GM23338 (cell line): ENCODE measurements at regions not wholly inside any gene's neighbourhood (a gene's known extent, or its start where the extent isn't known, plus 50 kb on each side); places are given as distances from the start of the nearest gene placed in this dataset.

Source experiments
- ATAC-seq: fragments of 200-7000 bp; cut with Tn5 transposase; 3 replicates; pipeline ENCODE4 v1.9.1; 2020
- DNase-seq: peaks from one replicate; pipeline ENCODE4 v3.0.0-alpha.2; 2015; ENCODE audit warnings: low spot score
- H2AFZ ChIP-seq: fragments of 200-600 bp; sonication (generic); 2 replicates; pipeline ENCODE4 v1.8.0; 2016; ENCODE audit warnings: antibody characterized with exemption, mild to moderate bottlenecking, moderate library complexity
- H3F3A ChIP-seq: fragments of 200-600 bp; sonication (generic); replicated peaks from 2 replicates; pipeline ENCODE4 v1.8.0; 2017; ENCODE audit warnings: antibody characterized with exemption, mixed run types, low read depth
- H3K27ac ChIP-seq: fragments of 200-600 bp; sonication (generic); 2 replicates; pipeline ENCODE4 v1.6.1; 2016; ENCODE audit warnings: low read depth
- H3K27me3 ChIP-seq: fragments of 200-600 bp; sonication (generic); 2 replicates; pipeline ENCODE4 v1.8.0; 2016; ENCODE audit warnings: mild to moderate bottlenecking, mixed run types, moderate library complexity; ENCODE audit not compliant: insufficient read depth
- H3K36me3 ChIP-seq: fragments of 200-600 bp; sonication (generic); 2 replicates; pipeline ENCODE4 v1.8.0; 2016; ENCODE audit warnings: mild to moderate bottlenecking; ENCODE audit not compliant: insufficient read depth
- H3K4me1 ChIP-seq: fragments of 200-600 bp; sonication (generic); 2 replicates; pipeline ENCODE4 v1.8.0; 2016; ENCODE audit warnings: mild to moderate bottlenecking, moderate library complexity; ENCODE audit not compliant: insufficient read depth
- H3K4me2 ChIP-seq: fragments of 200-600 bp; sonication (generic); 2 replicates; pipeline ENCODE4 v1.7.1; 2017; ENCODE audit warnings: mixed run types
- H3K4me3 ChIP-seq: fragments of 200-600 bp; sonication (generic); 2 replicates; pipeline ENCODE4 v1.6.1; 2016; ENCODE audit warnings: mixed run types
- H3K79me2 ChIP-seq: fragments of 200-600 bp; sonication (generic); replicated peaks from 2 replicates; pipeline ENCODE4 v1.8.0; 2017; ENCODE audit warnings: mild to moderate bottlenecking; ENCODE audit not compliant: insufficient read depth
- H3K9me2 ChIP-seq: fragments of 200-600 bp; sonication (generic); 2 replicates; pipeline ENCODE4 v1.8.0; 2017; ENCODE audit not compliant: insufficient read depth
- H4K20me1 ChIP-seq: fragments of 200-600 bp; sonication (generic); replicated peaks from 2 replicates; pipeline ENCODE4 v1.8.0; 2017; ENCODE audit warnings: mild to moderate bottlenecking; ENCODE audit not compliant: insufficient read depth
- H3K27ac Mint-ChIP-seq: 2 replicates; pipeline ENCODE4 v1.8.0; 2020; ENCODE audit warnings: inconsistent platforms, mild to moderate bottlenecking, moderate library complexity, mixed read lengths
- H3K27me3 Mint-ChIP-seq: 3 replicates; pipeline ENCODE4 v1.8.0; 2022; ENCODE audit warnings: low read depth, mild to moderate bottlenecking, moderate library complexity, mixed read lengths, inconsistent platforms; ENCODE audit not compliant: insufficient read depth, poor library complexity
- H3K36me3 Mint-ChIP-seq: 3 replicates; pipeline ENCODE4 v1.8.0; 2021; ENCODE audit warnings: low read depth, mild to moderate bottlenecking, inconsistent platforms, moderate library complexity, mixed read lengths
- H3K4me1 Mint-ChIP-seq: 3 replicates; pipeline ENCODE4 v1.8.0; 2020; ENCODE audit warnings: mild to moderate bottlenecking, inconsistent platforms, mixed read lengths
- H3K4me3 Mint-ChIP-seq: 3 replicates; pipeline ENCODE4 v1.8.0; 2021; ENCODE audit warnings: moderate library complexity, mild to moderate bottlenecking, inconsistent platforms, mixed read lengths
- H3K9me3 Mint-ChIP-seq: 3 replicates; pipeline ENCODE4 v1.8.0; 2020; ENCODE audit warnings: moderate library complexity, mild to moderate bottlenecking, inconsistent platforms, mixed read lengths
- CREB1 ChIP-seq: fragments of 250-450 bp; sonication (Bioruptor Pico); IDR thresholded peaks from 2 replicates; pipeline ENCODE4 v1.5.0; 2020; ENCODE audit warnings: low read depth, mild to moderate bottlenecking, moderate library complexity
- EZH2 ChIP-seq: fragments of 200-600 bp; sonication (generic); IDR thresholded peaks from one replicate; pipeline ENCODE4 v1.8.0; 2017; ENCODE audit warnings: antibody characterized with exemption, mild to moderate bottlenecking, low read depth; ENCODE audit not compliant: unreplicated experiment
- EZH2phosphoT487 ChIP-seq: fragments of 200-600 bp; sonication (generic); IDR thresholded peaks from one replicate; pipeline ENCODE4 v1.8.1; 2018; ENCODE audit warnings: antibody characterized with exemption; ENCODE audit not compliant: unreplicated experiment
- JUNB ChIP-seq: IDR thresholded peaks from one replicate; pipeline ENCODE4 v1.6.1; 2016; ENCODE audit warnings: antibody characterized with exemption; ENCODE audit not compliant: unreplicated experiment
- NANOG ChIP-seq: IDR thresholded peaks from 2 replicates; pipeline ENCODE4 v1.6.1; 2016; ENCODE audit warnings: antibody characterized with exemption, borderline replicate concordance
- POLR2AphosphoS5 ChIP-seq: IDR thresholded peaks from 2 replicates; pipeline ENCODE4 v1.6.1; 2016; ENCODE audit warnings: antibody characterized with exemption, low read depth
- STAT1 ChIP-seq: IDR thresholded peaks from one replicate; pipeline ENCODE4 v1.6.1; 2016; ENCODE audit warnings: antibody characterized with exemption; ENCODE audit not compliant: unreplicated experiment
- ZNF114 ChIP-seq: fragments of 250-450 bp; sonication (Bioruptor Pico); IDR thresholded peaks from 2 replicates; pipeline ENCODE4 v1.5.0; 2020; ENCODE audit warnings: mild to moderate bottlenecking, moderate library complexity
- ZNF331 ChIP-seq: fragments of 250-450 bp; sonication (Bioruptor Pico); IDR thresholded peaks from 2 replicates; pipeline ENCODE4 v1.5.0; 2020; ENCODE audit warnings: low read depth, mild to moderate bottlenecking, moderate library complexity
- TF ChIP-seq, protein P1 (sequence below): IDR thresholded peaks from 2 replicates; pipeline ENCODE4 v1.6.1; 2016; ENCODE audit warnings: antibody characterized with exemption
- TF ChIP-seq, protein P2 (sequence below), 2 experiments: fragments of 200-600 bp in 1 of 2; sonication (generic) in 1 of 2; conservative IDR thresholded peaks; 2 replicates each; pipeline versions ENCODE4 v1.5.1 to v1.6.1; 2016 to 2017; ENCODE audit warnings: antibody characterized with exemption in 2 of 2, low read depth in 2 of 2, mild to moderate bottlenecking in 2 of 2, moderate library complexity in 1 of 2
- TF ChIP-seq, protein P3 (sequence below): IDR thresholded peaks from one replicate; pipeline ENCODE4 v1.6.1; 2018; ENCODE audit warnings: antibody characterized with exemption; ENCODE audit not compliant: unreplicated experiment
- TF ChIP-seq, protein P4 (sequence below): fragments of 250-450 bp; sonication (Bioruptor Pico); IDR thresholded peaks from 2 replicates; pipeline ENCODE4 v1.5.0; 2020; ENCODE audit warnings: mild to moderate bottlenecking, moderate library complexity

DNA sequence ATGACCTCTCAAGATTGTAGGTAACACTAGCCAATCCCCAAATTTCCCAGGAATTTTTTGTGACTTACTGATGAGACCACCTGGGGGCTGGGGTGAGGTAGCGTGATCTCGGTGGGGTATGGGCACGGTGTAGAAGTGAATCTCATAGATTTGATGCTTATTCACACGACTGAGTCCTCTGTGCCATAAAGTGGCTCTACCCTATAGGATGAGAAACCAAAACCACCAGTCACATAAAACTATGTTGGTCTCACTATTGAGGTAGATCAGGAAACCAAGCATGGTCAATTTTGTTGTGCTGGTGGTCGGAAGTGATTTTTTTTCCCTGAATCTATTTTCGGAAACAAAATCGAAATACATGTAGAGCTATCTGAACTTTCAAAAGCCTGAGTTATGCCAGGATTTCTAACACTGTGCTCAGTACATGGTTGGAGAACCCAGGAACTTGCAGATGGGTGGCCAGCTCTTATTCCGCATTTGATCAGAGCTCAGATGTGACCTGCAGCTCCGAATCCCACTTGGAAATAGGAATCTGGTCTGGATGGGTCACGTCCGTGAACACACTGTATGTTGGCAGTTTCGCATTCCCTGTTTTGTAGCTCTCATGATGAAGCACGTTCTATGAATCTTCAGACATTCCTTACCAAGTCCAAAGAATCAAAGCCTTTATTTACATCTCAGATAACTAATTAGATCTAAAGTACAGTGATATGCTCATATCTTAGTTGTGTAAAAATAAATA, 261.5 kb downstream of the KLF6 start:
- DNase-seq (no peak), ATAC-seq (no peak)
- Histone ChIP-seq H3K4me2 (no peak overlapping the region), H3F3A (no peaks in the 10 kb centered on the region), H2AFZ (0 out of 2 replicates have a peak overlapping the region, but pooled peaks have one; percentile 28), H3K4me1 (no peaks in the 10 kb centered on the region), H3K4me3 (no peak overlapping the region), H3K9me2 (peaks cover 5% of the 10 kb centered on the region), H3K79me2 (no peaks in the 10 kb centered on the region), H3K27me3 (no peaks in the 10 kb centered on the region), H3K27ac (no peak overlapping the region), H4K20me1 (no peaks in the 10 kb centered on the region), H3K36me3 (no peaks in the 10 kb centered on the region)
- Mint-ChIP-seq H3K27me3 (no peaks in the 10 kb centered on the region), H3K9me3 (no peaks in the 10 kb centered on the region; the same call in 2 of the 3 replicates), H3K4me1 (no peaks in the 10 kb centered on the region), H3K4me3 (no peak overlapping the region), H3K27ac (no peak overlapping the region), H3K36me3 (no peaks in the 10 kb centered on the region; the same call in 2 of the 3 replicates)
- TF ChIP-seq, protein P1, sequence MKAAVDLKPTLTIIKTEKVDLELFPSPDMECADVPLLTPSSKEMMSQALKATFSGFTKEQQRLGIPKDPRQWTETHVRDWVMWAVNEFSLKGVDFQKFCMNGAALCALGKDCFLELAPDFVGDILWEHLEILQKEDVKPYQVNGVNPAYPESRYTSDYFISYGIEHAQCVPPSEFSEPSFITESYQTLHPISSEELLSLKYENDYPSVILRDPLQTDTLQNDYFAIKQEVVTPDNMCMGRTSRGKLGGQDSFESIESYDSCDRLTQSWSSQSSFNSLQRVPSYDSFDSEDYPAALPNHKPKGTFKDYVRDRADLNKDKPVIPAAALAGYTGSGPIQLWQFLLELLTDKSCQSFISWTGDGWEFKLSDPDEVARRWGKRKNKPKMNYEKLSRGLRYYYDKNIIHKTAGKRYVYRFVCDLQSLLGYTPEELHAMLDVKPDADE: no peak
- no peak for TF ChIP-seq STAT1
- TF ChIP-seq, protein P2, sequence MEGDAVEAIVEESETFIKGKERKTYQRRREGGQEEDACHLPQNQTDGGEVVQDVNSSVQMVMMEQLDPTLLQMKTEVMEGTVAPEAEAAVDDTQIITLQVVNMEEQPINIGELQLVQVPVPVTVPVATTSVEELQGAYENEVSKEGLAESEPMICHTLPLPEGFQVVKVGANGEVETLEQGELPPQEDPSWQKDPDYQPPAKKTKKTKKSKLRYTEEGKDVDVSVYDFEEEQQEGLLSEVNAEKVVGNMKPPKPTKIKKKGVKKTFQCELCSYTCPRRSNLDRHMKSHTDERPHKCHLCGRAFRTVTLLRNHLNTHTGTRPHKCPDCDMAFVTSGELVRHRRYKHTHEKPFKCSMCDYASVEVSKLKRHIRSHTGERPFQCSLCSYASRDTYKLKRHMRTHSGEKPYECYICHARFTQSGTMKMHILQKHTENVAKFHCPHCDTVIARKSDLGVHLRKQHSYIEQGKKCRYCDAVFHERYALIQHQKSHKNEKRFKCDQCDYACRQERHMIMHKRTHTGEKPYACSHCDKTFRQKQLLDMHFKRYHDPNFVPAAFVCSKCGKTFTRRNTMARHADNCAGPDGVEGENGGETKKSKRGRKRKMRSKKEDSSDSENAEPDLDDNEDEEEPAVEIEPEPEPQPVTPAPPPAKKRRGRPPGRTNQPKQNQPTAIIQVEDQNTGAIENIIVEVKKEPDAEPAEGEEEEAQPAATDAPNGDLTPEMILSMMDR (conservative IDR thresholded peaks at IDR 0.05; ENCODE audit: low read depth in 2 of 2): no peak
- TF ChIP-seq ZNF331 (CRISPR knock-in tag): no peak
- TF ChIP-seq NANOG: no peak
- no peak for TF ChIP-seq JUNB
- no peak for TF ChIP-seq ZNF114 (CRISPR knock-in tag)
- TF ChIP-seq, protein P3, sequence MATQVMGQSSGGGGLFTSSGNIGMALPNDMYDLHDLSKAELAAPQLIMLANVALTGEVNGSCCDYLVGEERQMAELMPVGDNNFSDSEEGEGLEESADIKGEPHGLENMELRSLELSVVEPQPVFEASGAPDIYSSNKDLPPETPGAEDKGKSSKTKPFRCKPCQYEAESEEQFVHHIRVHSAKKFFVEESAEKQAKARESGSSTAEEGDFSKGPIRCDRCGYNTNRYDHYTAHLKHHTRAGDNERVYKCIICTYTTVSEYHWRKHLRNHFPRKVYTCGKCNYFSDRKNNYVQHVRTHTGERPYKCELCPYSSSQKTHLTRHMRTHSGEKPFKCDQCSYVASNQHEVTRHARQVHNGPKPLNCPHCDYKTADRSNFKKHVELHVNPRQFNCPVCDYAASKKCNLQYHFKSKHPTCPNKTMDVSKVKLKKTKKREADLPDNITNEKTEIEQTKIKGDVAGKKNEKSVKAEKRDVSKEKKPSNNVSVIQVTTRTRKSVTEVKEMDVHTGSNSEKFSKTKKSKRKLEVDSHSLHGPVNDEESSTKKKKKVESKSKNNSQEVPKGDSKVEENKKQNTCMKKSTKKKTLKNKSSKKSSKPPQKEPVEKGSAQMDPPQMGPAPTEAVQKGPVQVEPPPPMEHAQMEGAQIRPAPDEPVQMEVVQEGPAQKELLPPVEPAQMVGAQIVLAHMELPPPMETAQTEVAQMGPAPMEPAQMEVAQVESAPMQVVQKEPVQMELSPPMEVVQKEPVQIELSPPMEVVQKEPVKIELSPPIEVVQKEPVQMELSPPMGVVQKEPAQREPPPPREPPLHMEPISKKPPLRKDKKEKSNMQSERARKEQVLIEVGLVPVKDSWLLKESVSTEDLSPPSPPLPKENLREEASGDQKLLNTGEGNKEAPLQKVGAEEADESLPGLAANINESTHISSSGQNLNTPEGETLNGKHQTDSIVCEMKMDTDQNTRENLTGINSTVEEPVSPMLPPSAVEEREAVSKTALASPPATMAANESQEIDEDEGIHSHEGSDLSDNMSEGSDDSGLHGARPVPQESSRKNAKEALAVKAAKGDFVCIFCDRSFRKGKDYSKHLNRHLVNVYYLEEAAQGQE: no peak
- TF ChIP-seq CREB1 (CRISPR knock-in tag): no peak
- TF ChIP-seq, protein P4, sequence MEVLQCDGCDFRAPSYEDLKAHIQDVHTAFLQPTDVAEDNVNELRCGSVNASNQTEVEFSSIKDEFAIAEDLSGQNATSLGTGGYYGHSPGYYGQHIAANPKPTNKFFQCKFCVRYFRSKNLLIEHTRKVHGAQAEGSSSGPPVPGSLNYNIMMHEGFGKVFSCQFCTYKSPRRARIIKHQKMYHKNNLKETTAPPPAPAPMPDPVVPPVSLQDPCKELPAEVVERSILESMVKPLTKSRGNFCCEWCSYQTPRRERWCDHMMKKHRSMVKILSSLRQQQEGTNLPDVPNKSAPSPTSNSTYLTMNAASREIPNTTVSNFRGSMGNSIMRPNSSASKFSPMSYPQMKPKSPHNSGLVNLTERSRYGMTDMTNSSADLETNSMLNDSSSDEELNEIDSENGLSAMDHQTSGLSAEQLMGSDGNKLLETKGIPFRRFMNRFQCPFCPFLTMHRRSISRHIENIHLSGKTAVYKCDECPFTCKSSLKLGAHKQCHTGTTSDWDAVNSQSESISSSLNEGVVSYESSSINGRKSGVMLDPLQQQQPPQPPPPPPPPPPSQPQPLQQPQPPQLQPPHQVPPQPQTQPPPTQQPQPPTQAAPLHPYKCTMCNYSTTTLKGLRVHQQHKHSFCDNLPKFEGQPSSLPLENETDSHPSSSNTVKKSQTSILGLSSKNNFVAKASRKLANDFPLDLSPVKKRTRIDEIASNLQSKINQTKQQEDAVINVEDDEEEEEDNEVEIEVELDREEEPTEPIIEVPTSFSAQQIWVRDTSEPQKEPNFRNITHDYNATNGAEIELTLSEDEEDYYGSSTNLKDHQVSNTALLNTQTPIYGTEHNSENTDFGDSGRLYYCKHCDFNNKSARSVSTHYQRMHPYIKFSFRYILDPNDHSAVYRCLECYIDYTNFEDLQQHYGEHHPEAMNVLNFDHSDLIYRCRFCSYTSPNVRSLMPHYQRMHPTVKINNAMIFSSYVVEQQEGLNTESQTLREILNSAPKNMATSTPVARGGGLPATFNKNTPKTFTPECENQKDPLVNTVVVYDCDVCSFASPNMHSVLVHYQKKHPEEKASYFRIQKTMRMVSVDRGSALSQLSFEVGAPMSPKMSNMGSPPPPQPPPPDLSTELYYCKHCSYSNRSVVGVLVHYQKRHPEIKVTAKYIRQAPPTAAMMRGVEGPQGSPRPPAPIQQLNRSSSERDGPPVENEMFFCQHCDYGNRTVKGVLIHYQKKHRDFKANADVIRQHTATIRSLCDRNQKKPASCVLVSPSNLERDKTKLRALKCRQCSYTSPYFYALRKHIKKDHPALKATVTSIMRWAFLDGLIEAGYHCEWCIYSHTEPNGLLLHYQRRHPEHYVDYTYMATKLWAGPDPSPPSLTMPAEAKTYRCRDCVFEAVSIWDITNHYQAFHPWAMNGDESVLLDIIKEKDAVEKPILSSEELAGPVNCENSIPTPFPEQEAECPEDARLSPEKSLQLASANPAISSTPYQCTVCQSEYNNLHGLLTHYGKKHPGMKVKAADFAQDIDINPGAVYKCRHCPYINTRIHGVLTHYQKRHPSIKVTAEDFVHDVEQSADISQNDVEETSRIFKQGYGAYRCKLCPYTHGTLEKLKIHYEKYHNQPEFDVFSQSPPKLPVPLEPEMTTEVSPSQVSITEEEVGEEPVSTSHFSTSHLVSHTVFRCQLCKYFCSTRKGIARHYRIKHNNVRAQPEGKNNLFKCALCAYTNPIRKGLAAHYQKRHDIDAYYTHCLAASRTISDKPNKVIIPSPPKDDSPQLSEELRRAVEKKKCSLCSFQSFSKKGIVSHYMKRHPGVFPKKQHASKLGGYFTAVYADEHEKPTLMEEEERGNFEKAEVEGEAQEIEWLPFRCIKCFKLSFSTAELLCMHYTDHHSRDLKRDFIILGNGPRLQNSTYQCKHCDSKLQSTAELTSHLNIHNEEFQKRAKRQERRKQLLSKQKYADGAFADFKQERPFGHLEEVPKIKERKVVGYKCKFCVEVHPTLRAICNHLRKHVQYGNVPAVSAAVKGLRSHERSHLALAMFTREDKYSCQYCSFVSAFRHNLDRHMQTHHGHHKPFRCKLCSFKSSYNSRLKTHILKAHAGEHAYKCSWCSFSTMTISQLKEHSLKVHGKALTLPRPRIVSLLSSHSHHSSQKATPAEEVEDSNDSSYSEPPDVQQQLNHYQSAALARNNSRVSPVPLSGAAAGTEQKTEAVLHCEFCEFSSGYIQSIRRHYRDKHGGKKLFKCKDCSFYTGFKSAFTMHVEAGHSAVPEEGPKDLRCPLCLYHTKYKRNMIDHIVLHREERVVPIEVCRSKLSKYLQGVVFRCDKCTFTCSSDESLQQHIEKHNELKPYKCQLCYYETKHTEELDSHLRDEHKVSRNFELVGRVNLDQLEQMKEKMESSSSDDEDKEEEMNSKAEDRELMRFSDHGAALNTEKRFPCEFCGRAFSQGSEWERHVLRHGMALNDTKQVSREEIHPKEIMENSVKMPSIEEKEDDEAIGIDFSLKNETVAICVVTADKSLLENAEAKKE (CRISPR knock-in tag): no peak
- TF ChIP-seq EZH2: no peak
- TF ChIP-seq EZH2phosphoT487: no peak
- TF ChIP-seq POLR2AphosphoS5: no peak
